ENCODE measurements at regions not wholly inside any gene's neighbourhood (a gene's known extent, or its start where the extent isn't known, plus 50 kb on each side); places are given as distances from the start of the nearest gene placed in this dataset.
"Not testable (repeated sequence)": the region's sequence is repeated elsewhere in the genome, so short reads cannot be mapped to it uniquely, and the experiment has no call there.

- TF ChIP-seq CTCF, POLR2A (IDR thresholded peaks at IDR 0.05): not testable (repeated sequence)
These were observed 75.7 kb downstream of the DDX53 start for GRCh38 chrX:23075461-23075860.

Data from heart left ventricle (tissue), 13 donors.